DND-41 (cell line): ENCODE measurements at regions not wholly inside any gene's neighbourhood (a gene's known extent, or its start where the extent isn't known, plus 50 kb on each side); places are given as distances from the start of the nearest gene placed in this dataset.

Experiments used
- EZH2 ChIP-seq: IDR thresholded peaks from 3 replicates; pipeline ENCODE4 v1.6.1; 2012; ENCODE audit warnings: borderline replicate concordance, low read depth, mild to moderate bottlenecking, moderate library complexity, low read length, inconsistent platforms; ENCODE audit not compliant: severe bottlenecking
- TF ChIP-seq, protein P1 (sequence below): IDR thresholded peaks from 2 replicates; pipeline ENCODE4 v1.5.1; 2012; ENCODE audit warnings: borderline replicate concordance, low read length, moderate library complexity, mild to moderate bottlenecking; ENCODE audit not compliant: poor library complexity, severe bottlenecking; ENCODE audit errors: extremely low read depth

DNA sequence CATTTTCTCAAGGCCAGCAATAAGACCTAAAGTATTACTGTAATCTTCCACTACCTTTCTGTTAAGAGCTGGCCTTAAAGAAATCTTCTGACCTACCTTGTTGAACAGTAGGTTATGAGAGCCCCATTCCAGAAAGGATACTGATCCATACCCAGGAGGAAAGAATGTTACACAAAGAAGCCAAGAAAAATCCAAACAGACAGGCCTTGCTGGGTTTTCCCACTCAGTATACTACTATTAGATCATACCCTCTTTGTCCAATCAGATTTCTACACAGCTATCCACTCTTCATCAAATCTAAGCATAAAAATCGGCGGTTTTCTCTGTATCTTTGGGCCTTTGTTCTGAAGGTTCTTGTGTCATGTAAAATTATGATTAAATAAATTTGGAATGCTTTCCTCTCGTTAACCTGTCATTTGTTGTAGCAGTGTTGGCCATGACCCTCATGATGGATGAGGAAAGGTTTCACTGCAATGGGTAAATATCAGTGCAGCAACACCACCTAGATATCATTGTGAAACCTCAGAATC is 292.3 kb downstream of the ANKRD50 start:
- TF ChIP-seq, protein P1, sequence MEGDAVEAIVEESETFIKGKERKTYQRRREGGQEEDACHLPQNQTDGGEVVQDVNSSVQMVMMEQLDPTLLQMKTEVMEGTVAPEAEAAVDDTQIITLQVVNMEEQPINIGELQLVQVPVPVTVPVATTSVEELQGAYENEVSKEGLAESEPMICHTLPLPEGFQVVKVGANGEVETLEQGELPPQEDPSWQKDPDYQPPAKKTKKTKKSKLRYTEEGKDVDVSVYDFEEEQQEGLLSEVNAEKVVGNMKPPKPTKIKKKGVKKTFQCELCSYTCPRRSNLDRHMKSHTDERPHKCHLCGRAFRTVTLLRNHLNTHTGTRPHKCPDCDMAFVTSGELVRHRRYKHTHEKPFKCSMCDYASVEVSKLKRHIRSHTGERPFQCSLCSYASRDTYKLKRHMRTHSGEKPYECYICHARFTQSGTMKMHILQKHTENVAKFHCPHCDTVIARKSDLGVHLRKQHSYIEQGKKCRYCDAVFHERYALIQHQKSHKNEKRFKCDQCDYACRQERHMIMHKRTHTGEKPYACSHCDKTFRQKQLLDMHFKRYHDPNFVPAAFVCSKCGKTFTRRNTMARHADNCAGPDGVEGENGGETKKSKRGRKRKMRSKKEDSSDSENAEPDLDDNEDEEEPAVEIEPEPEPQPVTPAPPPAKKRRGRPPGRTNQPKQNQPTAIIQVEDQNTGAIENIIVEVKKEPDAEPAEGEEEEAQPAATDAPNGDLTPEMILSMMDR, result no peak
- no peak for TF ChIP-seq EZH2
